H9 (cell line): ENCODE measurements at regions not wholly inside any gene's neighbourhood (a gene's known extent, or its start where the extent isn't known, plus 50 kb on each side); places are given as distances from the start of the nearest gene placed in this dataset.

Experiments used
- DNase-seq: peaks from one replicate; pipeline ENCODE4 v3.0.0-alpha.2; 2017
- H2AFZ ChIP-seq: one replicate; pipeline ENCODE4 v1.6.1; 2013; ENCODE audit warnings: mild to moderate bottlenecking, low read length, control low read depth, moderate library complexity
- H2AK5ac ChIP-seq: 2 replicates; pipeline ENCODE4 v1.6.1; 2013; ENCODE audit warnings: low read length, control low read depth, mixed read lengths; ENCODE audit not compliant: insufficient read length
- H2BK120ac ChIP-seq: one replicate; pipeline ENCODE4 v1.6.1; 2013; ENCODE audit warnings: low read depth, mild to moderate bottlenecking, low read length, control low read depth, inconsistent platforms; ENCODE audit not compliant: poor library complexity, severe bottlenecking
- H2BK12ac ChIP-seq: 2 replicates; pipeline ENCODE4 v1.6.1; 2013; ENCODE audit warnings: low read length, control low read depth, mixed read lengths, low read depth; ENCODE audit not compliant: insufficient read length
- H2BK15ac ChIP-seq: 2 replicates; pipeline ENCODE4 v1.6.1; 2013; ENCODE audit warnings: low read depth, low read length, control low read depth
- H2BK20ac ChIP-seq: one replicate; pipeline ENCODE4 v1.6.1; 2013; ENCODE audit warnings: low read depth, mild to moderate bottlenecking, low read length, control low read depth, inconsistent platforms; ENCODE audit not compliant: poor library complexity, severe bottlenecking
- H2BK5ac ChIP-seq: 2 replicates; pipeline ENCODE4 v1.6.1; 2013; ENCODE audit warnings: low read length, control low read depth, mixed read lengths; ENCODE audit not compliant: insufficient read length
- H3K14ac ChIP-seq: 2 replicates; pipeline ENCODE4 v1.6.1; 2013; ENCODE audit warnings: low read length, control low read depth; ENCODE audit not compliant: insufficient read depth
- H3K18ac ChIP-seq: 2 replicates; pipeline ENCODE4 v1.6.1; 2013; ENCODE audit warnings: low read depth, mild to moderate bottlenecking, mixed read lengths, low read length, control low read depth; ENCODE audit not compliant: insufficient read length
- H3K23ac ChIP-seq: 2 replicates; pipeline ENCODE4 v1.6.1; 2013; ENCODE audit warnings: low read length, control low read depth, mixed read lengths, low read depth; ENCODE audit not compliant: insufficient read length
- H3K23me2 ChIP-seq: 2 replicates; pipeline ENCODE4 v1.6.1; 2013; ENCODE audit warnings: low read depth, mild to moderate bottlenecking, mixed read lengths, low read length, control low read depth; ENCODE audit not compliant: insufficient read length, poor library complexity, severe bottlenecking
- H3K27ac ChIP-seq: 2 replicates; pipeline ENCODE4 v1.5.1; 2013; ENCODE audit warnings: low read length, control low read depth, mixed read lengths, low read depth; ENCODE audit not compliant: insufficient read length
- H3K27me3 ChIP-seq: 2 replicates; pipeline ENCODE4 v1.6.1; 2013; ENCODE audit warnings: low read length, control low read depth, inconsistent platforms; ENCODE audit not compliant: insufficient read depth
- H3K4ac ChIP-seq: 2 replicates; pipeline ENCODE4 v1.6.1; 2013; ENCODE audit warnings: low read depth, mild to moderate bottlenecking, control low read depth, inconsistent platforms, low read length, moderate library complexity
- H3K4me1 ChIP-seq: 2 replicates; pipeline ENCODE4 v1.6.1; 2013; ENCODE audit warnings: low read length, control low read depth, inconsistent platforms; ENCODE audit not compliant: insufficient read depth
- H3K4me2 ChIP-seq: 2 replicates; pipeline ENCODE4 v1.6.1; 2013; ENCODE audit warnings: low read length, control low read depth, mixed read lengths; ENCODE audit not compliant: insufficient read length, insufficient read depth
- H3K56ac ChIP-seq: 2 replicates; pipeline ENCODE4 v1.6.1; 2013; ENCODE audit warnings: low read depth, mild to moderate bottlenecking, mixed read lengths, low read length, control low read depth; ENCODE audit not compliant: insufficient read length
- H3K79me1 ChIP-seq: 2 replicates; pipeline ENCODE4 v1.6.1; 2013; ENCODE audit warnings: low read depth, mild to moderate bottlenecking, moderate library complexity, low read length, control low read depth, inconsistent platforms; ENCODE audit not compliant: insufficient read depth, poor library complexity, severe bottlenecking
- H3K79me2 ChIP-seq: 2 replicates; pipeline ENCODE4 v1.6.1; 2013; ENCODE audit warnings: low read length, control low read depth, inconsistent platforms; ENCODE audit not compliant: insufficient read depth
- H3K9ac ChIP-seq: 2 replicates; pipeline ENCODE4 v1.6.1; 2013; ENCODE audit warnings: low read length, control low read depth, mixed read lengths; ENCODE audit not compliant: insufficient read length; ENCODE audit errors: extremely low read depth
- H3K9me3 ChIP-seq: one replicate; pipeline ENCODE4 v1.6.1; 2013; ENCODE audit warnings: low read depth, low read length, inconsistent platforms; ENCODE audit not compliant: control insufficient read depth
- H3T11ph ChIP-seq: one replicate; pipeline ENCODE4 v1.6.1; 2013; ENCODE audit warnings: mild to moderate bottlenecking, low read length, control low read depth, inconsistent platforms
- H4K20me1 ChIP-seq: one replicate; pipeline ENCODE4 v1.6.1; 2013; ENCODE audit not compliant: control insufficient read depth, insufficient read length, insufficient read depth
- H4K5ac ChIP-seq: 2 replicates; pipeline ENCODE4 v1.6.1; 2013; ENCODE audit warnings: low read depth, mild to moderate bottlenecking, mixed read lengths, low read length, control low read depth; ENCODE audit not compliant: insufficient read length
- H4K8ac ChIP-seq: replicated peaks from 2 replicates; pipeline ENCODE4 v1.6.1; 2013; ENCODE audit warnings: low read length, control low read depth, mixed read lengths, low read depth; ENCODE audit not compliant: insufficient read length
- H4K91ac ChIP-seq: 2 replicates; pipeline ENCODE4 v1.6.1; 2013; ENCODE audit warnings: low read depth, mild to moderate bottlenecking, moderate library complexity, mixed read lengths, low read length, control low read depth; ENCODE audit not compliant: insufficient read length
- H3K27ac Mint-ChIP-seq, 3 experiments: 2 replicates in 2 of 3; 3 replicates in 1 of 3; pipeline ENCODE4 v1.8.0; 2020 to 2021; ENCODE audit warnings: mixed read lengths in 3 of 3, mild to moderate bottlenecking in 1 of 3, moderate library complexity in 1 of 3
- H3K27me3 Mint-ChIP-seq: 2 replicates; pipeline ENCODE4 v1.8.0; 2021; ENCODE audit warnings: low read depth, mild to moderate bottlenecking, moderate library complexity, mixed read lengths
- H3K36me3 Mint-ChIP-seq, 3 experiments: 2 replicates in 2 of 3; 3 replicates in 1 of 3; pipeline ENCODE4 v1.8.0; 2020 to 2021; ENCODE audit warnings: low read depth in 3 of 3, mixed read lengths in 3 of 3; ENCODE audit not compliant: insufficient read depth in 1 of 3
- H3K4me1 Mint-ChIP-seq, 2 experiments: 2 replicates each; pipeline ENCODE4 v1.8.0; 2020; ENCODE audit warnings: mixed read lengths in 2 of 2
- H3K4me3 Mint-ChIP-seq, 2 experiments: 2 replicates in 1 of 2; 3 replicates in 1 of 2; pipeline ENCODE4 v1.8.0; 2020 to 2021; ENCODE audit warnings: mild to moderate bottlenecking in 2 of 2, mixed read lengths in 2 of 2, moderate library complexity in 1 of 2
- H3K9me3 Mint-ChIP-seq, 2 experiments: 2 replicates in 1 of 2; 3 replicates in 1 of 2; pipeline ENCODE4 v1.8.0; 2020; ENCODE audit warnings: mild to moderate bottlenecking in 2 of 2, mixed read lengths in 2 of 2, moderate library complexity in 1 of 2
- CTCF ChIP-seq: fragments of 200-600 bp; sonication (generic); conservative IDR thresholded peaks from 3 replicates; pipeline ENCODE4 v1.8.0; 2021; ENCODE audit warnings: antibody characterized with exemption, mild to moderate bottlenecking
- whole genome bisulfite sequencing: extraction: QIAGEN DNeasy Blood & Tissue Kit; methylation state at CpG from one replicate; pipeline ENCODE4 v1.1.7; 2013; ENCODE audit warnings: missing lambda C conversion rate, low lambda C conversion rate, mixed read lengths; ENCODE audit not compliant: insufficient read length; ENCODE audit errors: extremely low coverage; 5-methylcytosine and 5-hydroxymethylcytosine counted together

GRCh38 chr5:125408448-125409233, 662.2 kb upstream of the ZNF608 start:
- Mint-ChIP-seq H3K4me3 (0 out of 5 replicates have a peak overlapping the region, but pooled peaks of 1 of the 2 experiments have one; percentile 5), H3K36me3 (peaks cover 0 to 11% (median 3%) of the 10 kb centered on the region in 3 experiments; a peak in 3 of 7 replicates), H3K4me1 (peaks cover 54% of the 10 kb centered on the region in 2 experiments), H3K27me3 (no peaks in the 10 kb centered on the region), H3K9me3 (peaks cover 2 to 5% of the 10 kb centered on the region in 2 experiments; a peak in 2 of 5 replicates), H3K27ac (peak overlapping the region in 1 of 3 experiments; percentile 62; a peak in 1 of 7 replicates)
- Histone ChIP-seq H2AFZ (no peak overlapping the region), H4K8ac (no peak overlapping the region), H3K23me2 (no peaks in the 10 kb centered on the region), H2AK5ac (no peak overlapping the region), H4K20me1 (no peaks in the 10 kb centered on the region), H3K18ac (no peak overlapping the region), H3K4me1 (peaks cover 10% of the 10 kb centered on the region), H2BK15ac (no peak overlapping the region), H3T11ph (no peak overlapping the region), H3K9ac (no peak overlapping the region), H3K9me3 (no peaks in the 10 kb centered on the region), H3K4ac (no peak overlapping the region), H2BK12ac (no peak overlapping the region), H3K56ac (no peak overlapping the region), H3K4me2 (no peak overlapping the region), H3K27ac (no peak overlapping the region), H4K91ac (no peak overlapping the region), H3K79me1 (no peaks in the 10 kb centered on the region), H3K79me2 (no peaks in the 10 kb centered on the region), H2BK20ac (no peak overlapping the region), H2BK5ac (no peak overlapping the region), H3K14ac (no peak overlapping the region; the same call in 1 of the 2 replicates), H3K23ac (no peak overlapping the region), H4K5ac (no peak overlapping the region), H2BK120ac (no peak overlapping the region), H3K27me3 (no peaks in the 10 kb centered on the region)
- WGBS = no CpG with 5 or more reads among the region's 4 CpGs
- no peak for TF ChIP-seq CTCF
- DNase-seq = no peak
